ENCODE measurements at regions not wholly inside any gene's neighbourhood (a gene's known extent, or its start where the extent isn't known, plus 50 kb on each side); places are given as distances from the start of the nearest gene placed in this dataset.

DNA sequence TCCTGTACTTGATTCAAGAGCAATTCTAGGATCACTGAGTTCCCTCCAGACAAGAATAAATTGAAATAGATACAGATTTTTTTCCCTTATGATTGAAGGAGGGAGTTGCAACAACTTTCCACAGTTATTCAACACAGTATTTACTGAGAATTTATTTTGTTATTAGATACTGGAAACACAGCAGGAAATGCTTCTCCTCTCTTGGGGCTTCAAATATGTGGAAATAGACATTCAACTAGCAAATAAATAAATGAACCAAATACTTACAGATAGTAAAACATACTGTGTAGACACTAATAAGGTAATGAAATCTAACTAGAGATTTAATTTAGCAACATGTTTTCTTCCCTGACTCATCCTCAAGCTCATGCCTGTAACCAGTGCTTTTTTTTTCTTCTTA, 169.2 kb downstream of the LNPK start:
- Histone ChIP-seq H3K4me1 (ENCODE audit: control insufficient read depth, insufficient read depth, low read length) (peaks cover 9% of the 10 kb centered on the region; the same call in 1 of the 2 replicates), H3K4me3 (ENCODE audit: low read depth, low read length) (no peak overlapping the region), H3K36me3 (ENCODE audit: control insufficient read depth, insufficient read depth, low read length) (no peaks in the 10 kb centered on the region), H3K27me3 (ENCODE audit: control insufficient read depth, insufficient read depth, low read length) (no peaks in the 10 kb centered on the region), H3K9me3 (ENCODE audit: control insufficient read depth, insufficient read depth, low read length) (no peaks in the 10 kb centered on the region), H3K9ac (ENCODE audit: low read depth, low read length) (no peak overlapping the region), H3K27ac (ENCODE audit: low read depth, low read length) (no peak overlapping the region)

DNA sequence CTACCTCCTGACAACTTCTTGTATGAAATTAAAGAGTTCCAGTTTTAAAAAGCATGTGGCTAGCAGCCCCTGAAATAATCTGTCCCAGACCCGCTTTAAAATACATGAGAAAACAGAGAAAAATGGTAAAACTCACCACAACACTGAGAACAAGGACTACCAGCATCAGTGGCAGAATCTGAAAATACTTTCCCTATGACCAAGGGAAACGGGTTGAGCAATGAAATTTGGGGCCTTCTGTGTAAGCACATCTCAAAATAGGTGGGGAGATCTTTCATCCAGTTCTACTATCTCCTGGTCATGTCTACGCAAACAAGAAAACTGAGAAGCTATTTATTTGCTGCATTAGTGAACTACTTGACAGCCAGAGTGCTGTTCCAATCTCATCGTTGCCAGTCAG, 172.3 kb downstream of the LNPK start:
- no peak overlapping the region for H3K4me3 ChIP-seq (ENCODE audit: low read depth, low read length)
- H3K9me3 ChIP-seq (ENCODE audit: control insufficient read depth, insufficient read depth, low read length) = no peaks in the 10 kb centered on the region
- no peaks in the 10 kb centered on the region for H3K27me3 ChIP-seq (ENCODE audit: control insufficient read depth, insufficient read depth, low read length)
- H3K36me3 ChIP-seq (ENCODE audit: control insufficient read depth, insufficient read depth, low read length) = no peaks in the 10 kb centered on the region
- peaks cover 7% of the 10 kb centered on the region; the same call in 1 of the 2 replicates for H3K4me1 ChIP-seq (ENCODE audit: control insufficient read depth, insufficient read depth, low read length)
- H3K27ac ChIP-seq (ENCODE audit: low read depth, low read length) = no peak overlapping the region
- no peak overlapping the region for H3K9ac ChIP-seq (ENCODE audit: low read depth, low read length)

DNA sequence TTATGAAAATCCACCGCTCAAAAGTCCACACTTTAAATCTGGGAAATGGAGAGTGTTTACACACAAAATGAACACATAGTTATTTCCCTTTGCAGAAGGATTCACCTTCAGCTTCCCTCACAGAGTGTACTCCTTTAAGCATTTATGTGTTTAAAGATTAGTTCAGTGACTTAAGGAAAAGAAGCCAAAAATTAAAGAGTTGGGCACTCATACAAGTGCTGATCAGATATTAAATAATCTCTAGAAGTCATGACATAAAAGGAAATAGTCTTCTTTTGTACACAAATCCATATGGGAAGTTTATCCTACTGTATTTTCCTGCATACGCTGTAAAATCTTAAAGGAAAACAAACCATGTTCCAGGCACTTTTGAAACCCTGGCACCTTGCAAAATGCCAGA, 174.2 kb downstream of the LNPK start:
- no peak overlapping the region for H3K9ac ChIP-seq (ENCODE audit: low read depth, low read length)
- H3K4me1 ChIP-seq (ENCODE audit: control insufficient read depth, insufficient read depth, low read length) = no peaks in the 10 kb centered on the region
- no peaks in the 10 kb centered on the region for H3K27me3 ChIP-seq (ENCODE audit: control insufficient read depth, insufficient read depth, low read length)
- no peak overlapping the region for H3K4me3 ChIP-seq (ENCODE audit: low read depth, low read length)
- no peaks in the 10 kb centered on the region for H3K9me3 ChIP-seq (ENCODE audit: control insufficient read depth, insufficient read depth, low read length)
- H3K36me3 ChIP-seq (ENCODE audit: control insufficient read depth, insufficient read depth, low read length) = no peaks in the 10 kb centered on the region
- no peak overlapping the region for H3K27ac ChIP-seq (ENCODE audit: low read depth, low read length)

DNA sequence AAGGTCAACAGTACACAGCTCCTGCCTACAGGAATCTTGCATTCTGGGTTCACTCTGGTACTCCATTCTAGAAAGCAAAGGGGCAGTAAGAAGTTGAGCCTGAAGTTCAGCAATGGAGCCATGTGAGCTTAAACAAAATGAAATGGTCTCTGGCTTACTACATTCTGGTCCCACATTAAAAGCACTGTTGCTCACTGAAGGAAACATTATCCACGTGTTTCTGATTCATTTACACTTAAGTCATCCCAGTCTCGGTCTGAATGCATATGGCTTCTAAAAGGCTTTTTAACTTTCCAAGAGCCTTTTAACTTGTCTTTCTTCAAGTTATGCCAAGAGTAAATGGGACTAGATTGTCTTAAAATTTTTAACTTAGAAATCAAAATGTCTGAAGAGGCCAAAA, 177.8 kb downstream of the LNPK start:
- no peak overlapping the region for H3K9ac ChIP-seq (ENCODE audit: low read depth, low read length)
- H3K4me1 ChIP-seq (ENCODE audit: control insufficient read depth, insufficient read depth, low read length) = no peaks in the 10 kb centered on the region
- H3K36me3 ChIP-seq (ENCODE audit: control insufficient read depth, insufficient read depth, low read length) = no peaks in the 10 kb centered on the region
- H3K27me3 ChIP-seq (ENCODE audit: control insufficient read depth, insufficient read depth, low read length) = no peaks in the 10 kb centered on the region; the same call in 1 of the 2 replicates
- H3K4me3 ChIP-seq (ENCODE audit: low read depth, low read length) = no peak overlapping the region
- H3K9me3 ChIP-seq (ENCODE audit: control insufficient read depth, insufficient read depth, low read length) = no peaks in the 10 kb centered on the region
- no peak overlapping the region for H3K27ac ChIP-seq (ENCODE audit: low read depth, low read length)

DNA sequence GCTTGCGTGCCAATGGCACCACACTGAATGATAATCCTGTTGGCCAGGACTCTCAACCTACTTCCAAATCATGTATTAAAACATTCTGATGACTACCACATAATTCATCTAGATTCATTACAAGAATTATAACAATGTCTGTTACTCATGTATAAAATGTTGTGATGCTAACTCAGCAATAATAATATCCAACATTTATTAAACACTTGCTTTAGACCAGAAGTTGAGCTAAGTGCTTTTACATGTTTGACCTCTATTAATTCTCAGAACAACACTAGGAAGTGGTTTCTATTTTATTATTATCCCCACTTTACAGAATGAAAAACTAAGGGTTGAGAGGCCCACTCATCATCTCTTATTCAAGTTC, 178.4 kb downstream of the LNPK start:
- no peaks in the 10 kb centered on the region; the same call in 1 of the 2 replicates for H3K27me3 ChIP-seq (ENCODE audit: control insufficient read depth, insufficient read depth, low read length)
- H3K9ac ChIP-seq (ENCODE audit: low read depth, low read length) = no peak overlapping the region
- no peaks in the 10 kb centered on the region for H3K4me1 ChIP-seq (ENCODE audit: control insufficient read depth, insufficient read depth, low read length)
- H3K27ac ChIP-seq (ENCODE audit: low read depth, low read length) = no peak overlapping the region
- no peak overlapping the region for H3K4me3 ChIP-seq (ENCODE audit: low read depth, low read length)
- no peaks in the 10 kb centered on the region for H3K9me3 ChIP-seq (ENCODE audit: control insufficient read depth, insufficient read depth, low read length)
- H3K36me3 ChIP-seq (ENCODE audit: control insufficient read depth, insufficient read depth, low read length) = no peaks in the 10 kb centered on the region

DNA sequence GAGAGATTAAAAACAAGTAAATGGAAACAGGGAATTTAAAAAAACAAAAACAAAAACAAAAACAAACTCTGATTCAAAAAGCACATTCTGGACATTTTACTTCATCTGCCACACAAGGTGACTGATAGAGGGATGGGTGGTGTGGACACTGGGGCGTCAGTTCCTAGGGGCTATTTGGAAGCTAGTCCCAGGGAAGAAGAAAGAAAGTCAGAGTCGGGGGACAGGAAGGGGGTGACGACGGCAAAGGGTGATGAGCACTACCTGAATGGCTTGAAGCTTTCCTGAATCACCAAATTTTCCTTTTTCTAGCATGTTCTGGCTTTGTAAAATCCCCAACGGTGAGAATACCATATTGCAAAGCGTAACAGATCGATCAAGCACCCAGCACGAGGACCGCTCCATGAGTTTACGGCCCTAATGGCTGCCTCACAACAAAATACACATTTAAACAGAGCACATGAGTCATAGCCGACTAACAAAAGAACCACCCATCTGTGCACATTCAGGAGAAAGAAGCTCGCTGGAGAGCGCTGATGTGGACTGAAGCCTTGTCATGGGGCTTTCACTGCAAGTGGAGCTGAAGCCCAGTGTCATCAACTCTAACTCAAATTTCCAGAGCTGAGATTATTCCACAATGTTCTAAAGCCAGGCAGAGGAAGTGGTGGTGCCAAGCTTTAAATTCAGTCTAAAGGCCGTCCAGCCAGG, 178.9 kb downstream of the LNPK start:
- no peaks in the 10 kb centered on the region for H3K9me3 ChIP-seq (ENCODE audit: control insufficient read depth, insufficient read depth, low read length)
- H3K27me3 ChIP-seq (ENCODE audit: control insufficient read depth, insufficient read depth, low read length) = no peaks in the 10 kb centered on the region; the same call in 1 of the 2 replicates
- no peaks in the 10 kb centered on the region for H3K4me1 ChIP-seq (ENCODE audit: control insufficient read depth, insufficient read depth, low read length)
- H3K27ac ChIP-seq (ENCODE audit: low read depth, low read length) = no peak overlapping the region
- H3K9ac ChIP-seq (ENCODE audit: low read depth, low read length) = no peak overlapping the region
- no peaks in the 10 kb centered on the region for H3K36me3 ChIP-seq (ENCODE audit: control insufficient read depth, insufficient read depth, low read length)
- H3K4me3 ChIP-seq (ENCODE audit: low read depth, low read length) = no peak overlapping the region

DNA sequence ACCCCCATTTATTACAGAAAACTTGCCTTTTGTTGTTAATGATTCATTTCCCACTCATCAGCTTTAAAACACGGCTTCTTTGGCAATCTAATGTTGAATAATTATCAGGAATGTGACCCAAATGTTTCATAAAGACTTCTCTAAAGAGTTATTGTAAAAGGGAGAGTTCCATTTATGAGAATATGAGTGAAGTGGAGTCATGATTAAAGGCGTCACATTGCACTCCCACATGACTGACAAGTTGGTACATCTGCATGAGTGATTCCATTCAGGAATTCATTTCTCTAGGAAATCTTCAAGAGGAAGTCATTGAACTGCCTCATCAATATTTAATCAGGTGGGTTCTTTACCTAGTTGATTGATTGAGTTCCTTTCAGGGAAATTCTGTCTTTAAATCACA, 184.8 kb downstream of the LNPK start:
- Histone ChIP-seq H3K4me3 (ENCODE audit: low read depth, low read length) (no peak overlapping the region), H3K9ac (ENCODE audit: low read depth, low read length) (no peak overlapping the region), H3K27ac (ENCODE audit: low read depth, low read length) (no peak overlapping the region), H3K4me1 (ENCODE audit: control insufficient read depth, insufficient read depth, low read length) (no peaks in the 10 kb centered on the region), H3K9me3 (ENCODE audit: control insufficient read depth, insufficient read depth, low read length) (peaks cover 10% of the 10 kb centered on the region), H3K27me3 (ENCODE audit: control insufficient read depth, insufficient read depth, low read length) (no peaks in the 10 kb centered on the region; the same call in 1 of the 2 replicates), H3K36me3 (ENCODE audit: control insufficient read depth, insufficient read depth, low read length) (no peaks in the 10 kb centered on the region)

DNA sequence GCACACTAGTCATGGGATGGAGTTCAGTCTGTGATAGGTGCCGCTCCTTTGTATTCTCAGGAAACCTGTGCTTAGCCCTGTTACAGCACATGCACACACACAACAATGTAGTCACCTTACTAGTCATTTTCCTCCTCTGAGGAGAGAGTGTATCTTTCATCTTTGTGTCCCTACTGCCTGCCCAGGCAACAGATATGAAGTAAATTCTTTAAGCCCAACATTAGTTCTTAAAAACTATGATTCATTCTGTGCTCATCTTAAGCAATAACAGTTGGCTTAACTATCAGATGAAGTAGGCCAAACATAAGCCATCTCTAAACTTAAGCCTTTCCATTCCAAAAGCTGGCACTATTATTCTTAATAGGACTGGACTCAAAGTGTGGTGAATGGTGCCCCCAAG, 186.5 kb downstream of the LNPK start:
- no peaks in the 10 kb centered on the region; the same call in 1 of the 2 replicates for H3K27me3 ChIP-seq (ENCODE audit: control insufficient read depth, insufficient read depth, low read length)
- H3K36me3 ChIP-seq (ENCODE audit: control insufficient read depth, insufficient read depth, low read length) = no peaks in the 10 kb centered on the region

DNA sequence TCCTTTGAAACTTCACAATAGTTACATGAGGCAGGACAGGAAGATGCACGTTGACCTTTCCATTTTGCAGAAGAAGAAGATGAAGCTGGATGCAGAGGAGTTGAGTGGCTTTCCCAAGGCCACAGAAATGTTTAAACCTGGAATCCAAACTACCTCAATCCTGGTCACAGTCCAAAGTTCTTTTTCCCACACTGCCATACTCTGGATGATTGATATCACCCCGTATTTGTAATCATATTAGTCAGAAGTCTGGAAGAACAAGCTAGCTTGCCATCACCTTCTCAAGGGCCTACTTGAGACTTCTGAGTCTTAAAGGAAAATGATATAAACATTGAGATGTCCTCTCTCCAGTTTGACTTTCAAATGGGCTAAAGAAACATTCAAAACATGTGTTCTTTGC, 190.1 kb downstream of the LNPK start:
- Histone ChIP-seq H3K4me1 (ENCODE audit: control insufficient read depth, insufficient read depth, low read length) (no peaks in the 10 kb centered on the region), H3K9me3 (ENCODE audit: control insufficient read depth, insufficient read depth, low read length) (peaks cover 10% of the 10 kb centered on the region), H3K27me3 (ENCODE audit: control insufficient read depth, insufficient read depth, low read length) (no peaks in the 10 kb centered on the region), H3K4me3 (ENCODE audit: low read depth, low read length) (no peak overlapping the region), H3K27ac (ENCODE audit: low read depth, low read length) (no peak overlapping the region), H3K36me3 (ENCODE audit: control insufficient read depth, insufficient read depth, low read length) (no peaks in the 10 kb centered on the region), H3K9ac (ENCODE audit: low read depth, low read length) (no peak overlapping the region)

More for the DNA sequence above, 186.5 kb downstream of the LNPK start:
- no peak overlapping the region for H3K9ac ChIP-seq (ENCODE audit: low read depth, low read length)
- H3K4me3 ChIP-seq (ENCODE audit: low read depth, low read length) = no peak overlapping the region
- peaks cover 10% of the 10 kb centered on the region for H3K9me3 ChIP-seq (ENCODE audit: control insufficient read depth, insufficient read depth, low read length)
- H3K27ac ChIP-seq (ENCODE audit: low read depth, low read length) = no peak overlapping the region
- no peaks in the 10 kb centered on the region for H3K4me1 ChIP-seq (ENCODE audit: control insufficient read depth, insufficient read depth, low read length)

DNA sequence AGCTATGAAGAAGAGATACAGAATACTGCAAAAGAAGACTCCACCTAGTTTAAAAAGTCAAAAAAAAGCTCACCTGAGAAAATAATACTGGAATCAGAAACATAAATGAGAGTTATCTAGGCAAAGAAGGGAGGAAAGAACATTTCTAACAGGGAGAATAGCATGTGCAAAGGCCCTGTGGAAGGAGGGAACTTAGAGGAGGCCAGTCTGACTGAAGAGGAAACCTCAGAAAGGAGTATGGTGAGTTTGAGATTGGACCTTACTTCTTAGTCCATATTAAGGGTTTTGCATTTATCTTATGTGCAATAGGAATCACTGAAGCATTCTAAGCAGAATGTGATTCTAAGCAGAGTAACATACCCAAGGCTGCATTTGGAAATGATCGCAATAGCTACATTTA, 193.2 kb downstream of the LNPK start:
- Histone ChIP-seq H3K9me3 (ENCODE audit: control insufficient read depth, insufficient read depth, low read length) (no peaks in the 10 kb centered on the region), H3K27ac (ENCODE audit: low read depth, low read length) (no peak overlapping the region), H3K4me1 (ENCODE audit: control insufficient read depth, insufficient read depth, low read length) (no peaks in the 10 kb centered on the region), H3K27me3 (ENCODE audit: control insufficient read depth, insufficient read depth, low read length) (no peaks in the 10 kb centered on the region), H3K36me3 (ENCODE audit: control insufficient read depth, insufficient read depth, low read length) (no peaks in the 10 kb centered on the region), H3K4me3 (ENCODE audit: low read depth, low read length) (no peak overlapping the region), H3K9ac (ENCODE audit: low read depth, low read length) (no peak overlapping the region)

DNA sequence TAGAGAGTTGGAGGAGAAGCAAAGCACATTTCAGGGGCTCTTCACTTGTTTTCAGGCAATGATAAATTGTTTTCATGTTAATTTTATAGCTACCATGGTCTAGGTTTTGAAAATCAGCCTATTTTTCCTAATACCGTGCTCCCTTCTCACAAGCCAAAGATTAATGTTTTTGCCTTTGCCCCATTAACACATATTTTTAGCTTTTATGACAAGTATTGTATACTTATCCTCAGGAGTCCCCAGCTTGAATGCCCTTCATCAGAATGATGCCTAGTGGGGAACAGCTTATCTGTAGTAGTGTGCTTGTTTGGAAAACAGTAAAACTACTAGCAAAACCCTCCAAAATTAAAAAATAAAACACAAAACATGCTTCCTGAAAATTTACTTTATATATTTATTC, 194.0 kb downstream of the LNPK start:
- no peaks in the 10 kb centered on the region for H3K27me3 ChIP-seq (ENCODE audit: control insufficient read depth, insufficient read depth, low read length)
- H3K4me3 ChIP-seq (ENCODE audit: low read depth, low read length) = no peak overlapping the region
- H3K4me1 ChIP-seq (ENCODE audit: control insufficient read depth, insufficient read depth, low read length) = no peaks in the 10 kb centered on the region
- no peaks in the 10 kb centered on the region for H3K9me3 ChIP-seq (ENCODE audit: control insufficient read depth, insufficient read depth, low read length)
- H3K9ac ChIP-seq (ENCODE audit: low read depth, low read length) = no peak overlapping the region
- no peak overlapping the region for H3K27ac ChIP-seq (ENCODE audit: low read depth, low read length)
- H3K36me3 ChIP-seq (ENCODE audit: control insufficient read depth, insufficient read depth, low read length) = no peaks in the 10 kb centered on the region
